LNCAP (cell line): ENCODE measurements at regions not wholly inside any gene's neighbourhood (a gene's known extent, or its start where the extent isn't known, plus 50 kb on each side); places are given as distances from the start of the nearest gene placed in this dataset.

Source experiments
- CTCF ChIP-seq: fragments of 450-650 bp; IDR thresholded peaks from 2 replicates; pipeline ENCODE4 v1.5.1; 2017; ENCODE audit warnings: mild to moderate bottlenecking

- no peak for TF ChIP-seq CTCF
Observed at GRCh38 chr3:187929112-187929816, 184.0 kb upstream of the BCL6 start.

GRCh38 chr3:187930021-187930420, 184.8 kb upstream of the BCL6 start:
- no peak for TF ChIP-seq CTCF

- no peak for TF ChIP-seq CTCF
Observed at GRCh38 chr3:187931101-187931500, 185.8 kb upstream of the BCL6 start.

- no peak for TF ChIP-seq CTCF
Observed at GRCh38 chr3:187931770-187932278, 186.6 kb upstream of the BCL6 start.

- no peak for TF ChIP-seq CTCF
Observed at GRCh38 chr3:187932530-187932929, 187.3 kb upstream of the BCL6 start.

- TF ChIP-seq CTCF: no peak
Observed at GRCh38 chr3:187935623-187936156, 190.4 kb upstream of the BCL6 start.

GRCh38 chr3:187936676-187937075, 191.4 kb upstream of the BCL6 start:
- TF ChIP-seq CTCF: no peak

- no peak for TF ChIP-seq CTCF
Observed at GRCh38 chr3:187939891-187940290, 194.6 kb upstream of the BCL6 start.
